ENCODE measurements at regions not wholly inside any gene's neighbourhood (a gene's known extent, or its start where the extent isn't known, plus 50 kb on each side); places are given as distances from the start of the nearest gene placed in this dataset.

GRCh38 chr4:23117826-23118225 lies 425.1 kb downstream of the GBA3 start:
- TF ChIP-seq CTCF (conservative IDR thresholded peaks at IDR 0.05 in 1 of 2, IDR thresholded peaks at IDR 0.05 in 1 of 2; ENCODE audit: low read depth in 1 of 2, low read length in 2 of 2) (no peak), EZH2 (IDR thresholded peaks at IDR 0.05; ENCODE audit: low read length, missing control alignments) (no peak)

Data from fibroblast of lung (primary cell).